RWPE2 (cell line): ENCODE measurements at regions not wholly inside any gene's neighbourhood (a gene's known extent, or its start where the extent isn't known, plus 50 kb on each side); places are given as distances from the start of the nearest gene placed in this dataset.
A peak's percentile ranks its signal among the peaks of the same experiment; 100 is the strongest.
"Not testable (repeated sequence)": the region's sequence is repeated elsewhere in the genome, so short reads cannot be mapped to it uniquely, and the experiment has no call there.

Source experiments
- ATAC-seq: fragments of 200-7000 bp; cut with Tn5 transposase; 3 replicates; pipeline ENCODE4 v1.9.1; 2021; ENCODE audit warnings: low read depth
- DNase-seq: peaks from one replicate; pipeline ENCODE4 v3.0.0-alpha.2; 2020; ENCODE audit warnings: low spot score
- H3K27ac ChIP-seq: fragments of 450-650 bp; 2 replicates; pipeline ENCODE4 v1.5.1; 2017; ENCODE audit warnings: mild to moderate bottlenecking; ENCODE audit not compliant: poor library complexity, severe bottlenecking
- H3K27me3 ChIP-seq: fragments of 250-450 bp; sonication (Bioruptor Pico); 2 replicates; pipeline ENCODE4 v1.5.1; 2021; ENCODE audit warnings: mild to moderate bottlenecking, moderate library complexity; ENCODE audit not compliant: insufficient read depth, poor library complexity, severe bottlenecking
- H3K36me3 ChIP-seq: fragments of 250-450 bp; sonication (Bioruptor Pico); 2 replicates; pipeline ENCODE4 v1.5.1; 2020; ENCODE audit warnings: low read depth, mild to moderate bottlenecking, moderate library complexity
- H3K4me1 ChIP-seq: fragments of 250-450 bp; sonication (Bioruptor Pico); 2 replicates; pipeline ENCODE4 v1.5.1; 2021; ENCODE audit warnings: mild to moderate bottlenecking, moderate library complexity; ENCODE audit not compliant: insufficient read depth, poor library complexity, severe bottlenecking
- H3K4me3 ChIP-seq: fragments of 250-450 bp; sonication (Bioruptor Pico); 2 replicates; pipeline ENCODE4 v1.5.1; 2021; ENCODE audit warnings: mild to moderate bottlenecking, moderate library complexity; ENCODE audit not compliant: severe bottlenecking
- H3K9me3 ChIP-seq: fragments of 250-450 bp; sonication (Bioruptor Pico); 2 replicates; pipeline ENCODE4 v1.5.1; 2021; ENCODE audit warnings: mild to moderate bottlenecking, moderate library complexity; ENCODE audit not compliant: severe bottlenecking
- TF ChIP-seq, protein P1 (sequence below): fragments of 450-650 bp; IDR thresholded peaks from one replicate; pipeline ENCODE4 v1.5.1; 2017; ENCODE audit warnings: mild to moderate bottlenecking, moderate library complexity; ENCODE audit not compliant: poor library complexity, severe bottlenecking

DNA sequence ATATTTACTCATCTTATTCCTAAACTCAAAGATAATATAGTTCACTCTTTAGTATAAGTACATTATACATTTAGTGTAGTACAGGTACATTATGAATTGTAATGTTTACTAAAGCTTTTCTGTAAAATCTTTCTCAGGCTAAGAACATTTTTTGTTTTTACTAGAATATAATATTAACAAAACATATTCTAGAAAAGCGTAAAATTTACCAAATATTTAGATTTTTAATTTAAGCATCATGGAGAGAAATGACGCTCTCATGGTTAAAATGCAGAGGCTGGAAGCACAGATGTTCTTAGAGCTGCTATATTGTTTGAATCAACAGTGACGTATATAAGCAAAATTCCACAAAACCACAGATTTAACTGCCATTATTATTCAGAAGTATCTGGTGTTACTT is 54.7 kb upstream of the NBPF15 start:
- H3K4me3 ChIP-seq, H3K36me3 ChIP-seq, H3K27ac ChIP-seq, H3K4me1 ChIP-seq, ATAC-seq, DNase-seq, H3K27me3 ChIP-seq, H3K9me3 ChIP-seq: not testable (repeated sequence)

GRCh38 chr1:144516906-144517305 is 55.4 kb upstream of the NBPF15 start:
- not testable (repeated sequence) for ATAC-seq, H3K9me3 ChIP-seq, H3K4me1 ChIP-seq, H3K27me3 ChIP-seq, DNase-seq, H3K4me3 ChIP-seq, H3K27ac ChIP-seq, H3K36me3 ChIP-seq

DNA sequence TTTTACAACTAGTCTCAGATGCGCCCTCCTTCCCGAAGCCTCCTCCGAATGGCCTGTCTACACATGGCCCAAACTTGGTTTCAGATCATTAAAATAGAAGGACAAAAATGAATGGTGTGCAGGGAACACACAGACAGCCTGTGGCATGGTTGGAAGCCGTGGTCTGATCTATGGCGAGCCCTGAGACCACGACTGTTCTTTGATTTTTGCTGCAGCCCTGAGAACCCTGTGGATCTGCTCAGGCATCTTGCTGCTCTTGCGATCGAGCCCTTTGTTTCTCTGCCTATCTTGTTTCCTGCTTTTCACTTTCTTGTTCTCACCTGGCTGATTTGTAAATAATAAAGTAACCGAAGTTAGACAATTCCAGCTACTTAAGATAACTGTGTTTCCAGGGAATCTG is 57.0 kb upstream of the NBPF15 start:
- not testable (repeated sequence) for H3K27ac ChIP-seq, H3K4me3 ChIP-seq, H3K36me3 ChIP-seq, H3K4me1 ChIP-seq, H3K27me3 ChIP-seq, H3K9me3 ChIP-seq, ATAC-seq, DNase-seq

DNA sequence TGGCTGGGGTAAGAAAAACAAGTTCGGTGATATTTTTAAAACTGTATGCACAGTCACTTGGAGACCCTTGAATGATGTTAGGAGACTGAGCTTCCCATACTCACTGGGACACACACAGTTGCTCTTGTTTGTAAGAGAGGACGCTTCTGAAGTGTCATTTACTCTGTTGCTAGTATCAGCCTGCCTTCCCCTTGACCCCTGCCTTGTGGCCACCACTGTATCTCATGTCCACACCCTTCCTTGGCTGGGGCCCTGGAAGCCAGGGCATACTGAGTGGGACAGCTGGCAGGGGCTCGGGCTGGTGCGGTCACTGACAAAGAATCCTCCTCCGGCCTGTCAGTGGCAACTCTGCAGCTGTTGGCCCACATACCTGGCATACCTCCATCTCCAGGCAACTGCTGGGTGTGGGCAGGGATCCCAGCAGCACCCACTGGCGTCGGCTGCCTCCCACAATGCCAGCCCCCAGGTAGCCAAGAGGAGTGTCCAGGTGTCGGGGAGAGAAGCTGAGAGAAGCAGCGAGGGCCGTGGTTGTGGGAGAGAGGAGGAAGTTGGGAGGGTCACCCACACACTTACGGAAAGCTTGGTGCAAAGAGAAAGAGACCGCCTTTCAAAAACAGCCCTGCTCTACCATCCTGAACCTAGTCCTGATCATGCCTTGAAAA is 58.2 kb upstream of the NBPF15 start:
- not testable (repeated sequence) for H3K4me3 ChIP-seq, H3K4me1 ChIP-seq, H3K27ac ChIP-seq, H3K36me3 ChIP-seq, H3K27me3 ChIP-seq, ATAC-seq, DNase-seq, H3K9me3 ChIP-seq

DNA sequence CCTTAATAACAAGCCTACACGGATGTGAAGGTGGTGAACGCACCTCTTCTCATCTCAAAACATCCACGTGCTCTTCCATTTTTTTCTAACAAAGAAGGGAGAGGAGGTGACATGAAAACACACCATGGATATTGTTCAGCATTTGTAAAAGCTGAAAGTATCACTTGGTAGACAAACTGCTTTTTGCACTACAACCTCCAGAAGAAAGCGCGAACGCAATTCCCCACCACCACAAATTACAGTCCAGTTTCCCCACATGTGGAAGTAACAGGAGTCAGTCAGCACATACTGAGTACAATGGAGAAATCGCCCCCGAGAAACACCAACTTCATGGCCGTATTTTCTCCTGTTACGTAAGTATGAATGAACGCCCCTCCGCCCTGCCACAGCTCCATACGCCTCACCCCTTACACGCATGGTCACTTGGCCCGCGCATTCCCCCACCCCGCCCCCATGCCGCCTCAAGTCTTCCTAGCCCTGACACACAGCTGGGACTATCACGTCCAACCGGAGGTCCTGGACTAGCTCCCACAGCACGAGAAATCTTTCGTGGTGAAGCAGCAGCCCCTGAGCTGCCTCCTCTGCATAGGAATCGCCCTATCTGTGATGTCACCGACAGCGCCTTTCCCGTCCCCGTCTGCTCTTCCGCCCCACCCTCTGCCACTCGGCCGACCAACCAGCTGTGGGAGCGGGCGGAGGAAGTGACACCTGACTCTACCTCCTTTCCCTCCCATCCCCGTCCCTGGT is 62.4 kb upstream of the NBPF15 start:
- H3K9me3 ChIP-seq, H3K36me3 ChIP-seq, H3K4me3 ChIP-seq, H3K27ac ChIP-seq, H3K4me1 ChIP-seq, H3K27me3 ChIP-seq: not testable (repeated sequence)
- DNase-seq (peak; percentile 53), ATAC-seq (peak; percentile 87)

DNA sequence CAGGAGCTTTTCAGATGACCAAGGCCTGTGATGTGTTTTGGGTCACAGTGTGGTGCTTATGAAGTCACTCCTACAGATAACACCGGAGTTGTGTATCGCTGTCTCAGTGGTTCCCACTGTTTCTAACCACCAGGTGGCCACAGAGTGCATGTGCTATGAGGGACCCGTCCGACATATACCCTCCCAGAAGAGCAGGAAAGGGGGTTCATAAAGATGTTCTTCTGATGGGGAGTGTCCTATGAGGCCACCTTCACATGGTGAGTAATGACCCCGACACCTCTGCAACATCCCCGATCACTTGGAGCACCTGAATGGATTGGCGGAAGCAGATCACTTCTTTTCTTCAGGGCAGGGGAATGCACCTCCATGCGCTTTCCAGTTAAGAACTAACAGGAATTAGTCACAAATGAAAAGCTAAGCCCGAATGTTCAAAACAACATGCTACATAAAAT is 60.5 kb upstream of the PPIAL4F start:
- TF ChIP-seq, protein P1, sequence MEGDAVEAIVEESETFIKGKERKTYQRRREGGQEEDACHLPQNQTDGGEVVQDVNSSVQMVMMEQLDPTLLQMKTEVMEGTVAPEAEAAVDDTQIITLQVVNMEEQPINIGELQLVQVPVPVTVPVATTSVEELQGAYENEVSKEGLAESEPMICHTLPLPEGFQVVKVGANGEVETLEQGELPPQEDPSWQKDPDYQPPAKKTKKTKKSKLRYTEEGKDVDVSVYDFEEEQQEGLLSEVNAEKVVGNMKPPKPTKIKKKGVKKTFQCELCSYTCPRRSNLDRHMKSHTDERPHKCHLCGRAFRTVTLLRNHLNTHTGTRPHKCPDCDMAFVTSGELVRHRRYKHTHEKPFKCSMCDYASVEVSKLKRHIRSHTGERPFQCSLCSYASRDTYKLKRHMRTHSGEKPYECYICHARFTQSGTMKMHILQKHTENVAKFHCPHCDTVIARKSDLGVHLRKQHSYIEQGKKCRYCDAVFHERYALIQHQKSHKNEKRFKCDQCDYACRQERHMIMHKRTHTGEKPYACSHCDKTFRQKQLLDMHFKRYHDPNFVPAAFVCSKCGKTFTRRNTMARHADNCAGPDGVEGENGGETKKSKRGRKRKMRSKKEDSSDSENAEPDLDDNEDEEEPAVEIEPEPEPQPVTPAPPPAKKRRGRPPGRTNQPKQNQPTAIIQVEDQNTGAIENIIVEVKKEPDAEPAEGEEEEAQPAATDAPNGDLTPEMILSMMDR, result peak; percentile 63
- H3K9me3 ChIP-seq, H3K4me1 ChIP-seq, H3K27ac ChIP-seq, H3K36me3 ChIP-seq, H3K4me3 ChIP-seq, H3K27me3 ChIP-seq, DNase-seq: not testable (repeated sequence)
- ATAC-seq, result peak; percentile 84

DNA sequence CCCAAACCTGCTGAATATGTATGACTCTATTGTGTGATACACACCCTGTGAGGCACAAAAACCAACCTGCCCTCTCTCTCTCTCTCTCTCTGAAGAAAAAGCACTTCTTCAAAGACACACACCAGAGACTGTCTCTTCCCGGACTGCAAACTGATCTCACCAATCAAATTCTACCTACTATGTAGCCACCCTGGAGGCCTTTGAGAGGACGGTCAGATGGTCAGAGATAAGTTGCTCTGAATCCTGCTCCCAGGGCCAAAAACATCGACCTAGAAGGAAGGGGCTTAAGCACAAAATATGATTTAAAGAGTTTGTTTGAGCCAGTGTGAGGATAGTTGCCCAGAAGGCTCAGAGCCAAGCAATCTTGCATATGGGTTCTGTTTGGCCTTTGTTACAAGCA is 59.2 kb upstream of the PPIAL4F start:
- not testable (repeated sequence) for H3K36me3 ChIP-seq, H3K4me3 ChIP-seq, DNase-seq, H3K27me3 ChIP-seq, H3K27ac ChIP-seq, H3K9me3 ChIP-seq, H3K4me1 ChIP-seq, ATAC-seq

DNA sequence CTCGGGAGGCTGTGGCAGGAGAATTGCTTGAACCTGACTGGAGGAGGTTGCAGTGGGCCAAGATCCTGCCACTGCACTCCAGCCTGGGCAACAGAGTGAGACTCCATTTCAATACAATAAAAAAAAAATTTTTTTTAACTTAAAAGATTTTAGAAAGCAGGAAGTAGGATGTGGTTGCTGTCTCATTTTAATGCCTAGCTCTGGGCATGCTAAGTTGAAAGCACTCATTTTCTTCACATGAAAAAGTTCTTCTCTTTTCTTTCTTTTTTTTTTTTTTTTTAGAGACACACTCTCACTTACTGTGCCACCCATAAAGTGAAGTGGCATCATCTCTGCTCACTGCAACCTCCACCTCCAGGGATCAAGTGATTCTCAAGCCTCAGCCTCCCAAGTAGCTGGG is 58.4 kb upstream of the PPIAL4F start:
- H3K27ac ChIP-seq, H3K4me3 ChIP-seq, H3K27me3 ChIP-seq, DNase-seq, H3K4me1 ChIP-seq, ATAC-seq, H3K9me3 ChIP-seq, H3K36me3 ChIP-seq: not testable (repeated sequence)

DNA sequence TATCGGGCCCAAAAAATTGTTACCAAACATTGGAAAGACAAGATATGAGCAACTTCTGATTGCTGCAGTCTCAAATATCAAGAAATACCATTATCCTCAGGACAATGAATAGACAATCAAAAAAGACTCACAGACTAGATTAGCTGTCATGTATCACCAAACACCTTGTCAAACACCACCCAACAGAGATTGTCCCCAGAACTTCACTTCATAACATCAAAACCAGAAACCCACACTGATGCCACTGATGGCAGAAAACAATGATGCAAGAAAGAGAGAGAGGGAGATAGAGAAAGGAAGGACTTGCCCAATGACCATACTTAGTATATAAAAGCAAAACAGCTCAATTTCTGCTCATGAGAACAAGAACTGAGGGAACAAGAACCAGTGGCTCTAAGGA is 56.0 kb upstream of the PPIAL4F start:
- DNase-seq, H3K27ac ChIP-seq, H3K9me3 ChIP-seq, H3K27me3 ChIP-seq, H3K4me3 ChIP-seq, ATAC-seq, H3K4me1 ChIP-seq, H3K36me3 ChIP-seq: not testable (repeated sequence)

DNA sequence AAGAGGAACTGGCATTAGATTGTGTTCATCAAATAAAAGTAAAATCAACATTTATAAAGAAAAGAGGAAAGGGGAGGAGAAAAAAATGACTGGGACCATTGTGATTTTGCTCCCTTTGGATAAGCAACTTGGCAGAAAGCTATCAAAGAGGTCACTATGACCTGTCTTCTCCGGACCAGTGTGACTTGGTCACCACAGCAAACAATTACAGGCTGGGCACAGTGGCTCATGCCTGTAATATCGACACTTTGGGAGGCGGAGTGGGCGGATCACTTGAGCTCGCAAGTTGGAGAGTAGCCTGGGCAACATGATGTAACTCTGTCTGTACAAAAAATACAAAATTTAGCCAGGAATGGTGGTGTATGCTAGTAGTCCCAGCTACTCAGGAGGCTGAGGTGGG is 55.5 kb upstream of the PPIAL4F start:
- not testable (repeated sequence) for H3K36me3 ChIP-seq, H3K9me3 ChIP-seq, DNase-seq, ATAC-seq, H3K4me3 ChIP-seq, H3K27ac ChIP-seq, H3K27me3 ChIP-seq, H3K4me1 ChIP-seq

DNA sequence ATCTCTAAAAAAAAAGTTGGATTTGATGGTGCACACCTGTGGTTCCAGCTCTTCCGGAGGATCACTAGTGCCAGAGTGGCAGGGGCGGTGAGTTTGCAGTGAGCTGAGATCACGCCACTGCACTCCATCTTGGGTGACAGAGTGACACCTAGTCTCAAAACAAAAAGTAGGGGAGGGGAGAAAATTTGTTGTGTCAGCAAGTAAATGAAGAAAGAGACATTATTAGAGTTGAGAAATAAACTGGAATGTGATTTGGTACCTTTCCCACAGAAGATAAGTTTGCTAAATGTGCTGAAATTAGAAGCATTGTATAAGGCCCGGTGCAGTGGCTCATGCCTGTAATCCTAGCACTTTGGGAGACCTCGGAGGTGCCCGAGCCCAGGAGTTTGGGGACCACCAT is 54.0 kb upstream of the PPIAL4F start:
- not testable (repeated sequence) for ATAC-seq, H3K36me3 ChIP-seq, H3K27ac ChIP-seq, DNase-seq, H3K9me3 ChIP-seq, H3K4me3 ChIP-seq, H3K4me1 ChIP-seq, H3K27me3 ChIP-seq
